GM21529 (cell line): ENCODE measurements at regions not wholly inside any gene's neighbourhood (a gene's known extent, or its start where the extent isn't known, plus 50 kb on each side); places are given as distances from the start of the nearest gene placed in this dataset.
"Not testable (repeated sequence)": the region's sequence is repeated elsewhere in the genome, so short reads cannot be mapped to it uniquely, and the experiment has no call there.

Experiments
- ATAC-seq: cut with Tn5 transposase; IDR thresholded peaks from one replicate; pipeline ENCODE4 v1.9.1; 2021; ENCODE audit not compliant: unreplicated experiment

DNA sequence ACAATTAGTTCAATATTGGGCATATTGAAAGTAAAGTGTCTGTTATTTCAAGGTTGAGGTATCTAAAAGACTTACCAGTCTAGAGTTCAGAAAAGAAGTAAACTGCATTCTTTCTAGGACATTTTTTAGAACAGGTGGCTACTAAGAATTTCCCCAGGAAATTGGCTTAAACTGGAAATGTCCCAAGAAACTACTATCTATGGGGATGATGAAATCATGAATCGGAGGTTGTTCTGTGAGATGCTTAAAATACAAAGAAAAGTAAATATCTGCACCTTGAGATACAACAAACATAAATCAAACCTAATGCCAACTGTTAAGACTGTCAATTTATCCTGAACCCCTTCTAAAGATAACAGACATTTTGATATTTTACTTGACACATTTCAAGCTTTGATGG lies 226.5 kb upstream of the NREP start:
- ATAC-seq = no peak

DNA sequence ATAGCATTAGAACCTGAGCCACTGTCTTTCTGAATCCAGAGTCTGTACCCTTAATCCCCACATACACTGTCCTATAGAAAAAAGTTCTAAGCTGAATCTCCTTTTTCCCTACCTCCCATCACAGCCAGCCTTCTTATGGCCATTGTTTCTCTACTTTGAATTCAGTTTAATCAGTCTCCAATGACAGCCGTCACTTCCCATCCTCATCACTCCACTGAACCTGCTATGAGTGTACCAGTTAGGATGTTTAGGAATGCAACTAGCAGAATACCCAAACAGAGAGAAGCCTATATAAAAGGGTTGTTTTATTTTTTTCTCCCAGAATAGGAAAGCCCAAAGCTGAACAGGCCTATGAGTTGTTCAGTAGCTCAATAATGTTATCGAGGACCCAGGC lies 220.4 kb upstream of the NREP start:
- ATAC-seq = no peak

DNA sequence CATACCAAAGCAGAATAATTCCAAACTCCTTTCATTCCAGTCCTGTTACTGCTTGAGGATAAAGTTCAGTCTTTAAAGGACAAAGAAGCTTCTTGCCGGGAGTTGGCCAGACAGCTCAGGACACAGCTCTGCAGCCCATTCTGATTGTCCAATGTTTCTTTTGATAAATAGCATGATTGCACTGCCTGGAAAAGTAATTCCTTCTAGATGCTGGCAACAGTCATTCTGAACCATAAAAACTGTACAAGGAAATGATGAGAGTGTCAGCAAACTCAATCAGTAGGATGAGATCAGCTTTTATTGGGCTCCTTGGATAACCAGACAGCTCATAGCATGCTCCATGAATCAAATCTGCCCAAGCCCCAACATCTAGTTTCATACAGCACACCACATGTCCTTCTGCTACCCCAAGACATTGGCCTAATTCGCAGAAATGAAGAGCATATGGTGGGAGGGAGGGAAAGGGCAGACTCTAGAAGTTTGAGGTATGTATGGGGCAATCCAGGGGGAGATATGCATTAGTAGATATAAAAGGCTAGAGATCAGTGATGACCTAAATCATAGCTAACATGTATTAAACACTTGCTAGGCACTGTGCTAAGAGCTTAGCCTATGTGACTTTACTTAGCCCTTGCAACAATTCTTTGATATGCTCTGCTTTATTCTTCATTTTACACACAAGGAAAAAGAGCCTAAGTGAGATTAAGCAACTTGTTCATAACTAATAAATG lies 219.9 kb upstream of the NREP start:
- ATAC-seq = no peak

DNA sequence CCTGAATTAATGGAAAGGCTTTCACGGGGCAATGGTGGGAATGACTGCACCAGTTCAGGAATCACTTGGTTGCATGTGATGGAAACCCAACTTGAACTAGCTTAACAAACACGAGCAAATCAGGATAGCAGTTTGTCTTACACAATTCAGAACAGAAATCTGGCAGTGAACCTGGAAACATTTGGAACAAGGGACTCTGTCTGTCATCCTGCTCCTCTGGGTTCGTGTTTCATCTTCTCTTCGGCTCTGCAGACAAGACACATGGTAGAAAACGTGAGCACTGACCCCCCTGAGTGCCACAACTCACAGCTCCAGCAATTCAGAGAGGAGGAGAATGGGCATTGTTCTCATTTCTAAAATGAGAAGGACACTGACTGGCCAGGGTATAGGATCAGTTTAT lies 218.1 kb upstream of the NREP start:
- no peak for ATAC-seq

DNA sequence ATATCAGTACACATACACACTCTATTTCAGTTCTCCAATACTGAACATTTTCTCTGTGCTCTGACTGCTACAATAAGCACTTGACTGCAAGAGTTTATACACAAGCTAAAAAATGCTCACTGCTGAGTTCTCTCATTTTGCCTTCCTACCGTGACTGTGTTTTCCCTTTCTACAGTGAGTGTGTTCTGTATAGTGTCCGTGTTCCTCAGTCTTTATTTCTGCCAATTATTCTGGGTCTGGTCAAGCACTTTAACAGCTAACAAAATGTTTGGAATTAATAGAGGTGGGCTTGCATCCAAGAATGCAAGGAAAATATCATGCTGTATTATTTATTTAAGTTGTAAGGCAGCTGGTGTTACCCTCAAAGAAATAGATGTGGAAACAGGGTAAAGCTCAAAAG lies 217.0 kb upstream of the NREP start:
- no peak for ATAC-seq

DNA sequence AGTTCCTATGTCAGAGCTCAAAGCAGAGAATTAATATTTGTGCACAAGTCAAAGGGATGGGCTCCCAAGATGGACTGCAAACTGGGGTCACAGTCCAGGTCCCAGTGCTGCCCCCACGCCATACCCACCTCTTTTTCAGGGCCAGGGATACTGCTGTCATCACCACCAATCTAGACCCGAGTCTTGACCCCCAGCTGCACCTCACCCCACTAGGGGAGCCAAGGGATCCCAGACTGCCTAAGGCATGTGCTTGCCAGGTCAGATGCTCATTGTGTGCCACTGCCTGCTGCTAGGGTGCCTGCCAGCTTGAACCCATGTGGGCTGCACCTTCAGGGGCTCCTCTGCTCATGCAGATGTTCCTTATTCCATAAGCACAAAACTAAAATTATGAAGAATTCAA lies 215.6 kb upstream of the NREP start:
- no peak for ATAC-seq

DNA sequence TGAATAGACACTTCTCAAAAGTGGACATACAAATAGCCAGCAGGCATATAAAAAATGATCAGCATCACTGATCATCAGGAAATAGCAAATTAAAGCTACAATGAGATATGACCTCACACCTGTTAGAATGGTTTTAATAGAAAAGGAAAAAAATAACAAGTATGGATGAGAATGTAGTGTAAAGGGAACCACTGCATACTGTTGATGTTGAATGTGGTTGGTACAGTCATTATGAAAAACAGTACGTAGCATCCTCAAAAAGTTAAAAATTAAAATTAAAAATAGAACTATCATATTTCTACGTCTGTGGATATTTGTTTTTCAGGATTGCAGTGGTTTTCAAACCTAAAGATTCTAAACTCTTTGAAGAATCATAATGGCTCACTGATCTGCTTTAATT lies 215.1 kb upstream of the NREP start:
- ATAC-seq = no peak

DNA sequence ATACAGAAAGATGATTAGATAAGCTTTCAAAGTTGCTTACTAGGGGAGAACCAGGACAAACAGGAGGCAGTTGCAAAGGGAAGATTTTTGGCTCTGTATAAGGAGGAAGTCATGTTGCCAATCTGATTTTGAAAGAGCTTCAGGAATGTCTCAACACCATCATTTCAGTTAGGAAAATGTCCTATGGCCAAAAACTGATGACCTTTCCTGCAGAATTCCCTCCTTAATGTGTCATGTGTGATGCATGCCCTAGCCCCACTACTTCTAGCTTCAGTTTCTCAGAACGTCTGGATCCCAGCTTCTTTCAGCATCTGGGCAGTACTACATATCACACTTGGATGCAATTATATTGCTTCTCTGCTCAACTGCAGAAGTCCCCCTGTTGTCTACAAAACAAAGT lies 211.5 kb upstream of the NREP start:
- ATAC-seq = no peak

DNA sequence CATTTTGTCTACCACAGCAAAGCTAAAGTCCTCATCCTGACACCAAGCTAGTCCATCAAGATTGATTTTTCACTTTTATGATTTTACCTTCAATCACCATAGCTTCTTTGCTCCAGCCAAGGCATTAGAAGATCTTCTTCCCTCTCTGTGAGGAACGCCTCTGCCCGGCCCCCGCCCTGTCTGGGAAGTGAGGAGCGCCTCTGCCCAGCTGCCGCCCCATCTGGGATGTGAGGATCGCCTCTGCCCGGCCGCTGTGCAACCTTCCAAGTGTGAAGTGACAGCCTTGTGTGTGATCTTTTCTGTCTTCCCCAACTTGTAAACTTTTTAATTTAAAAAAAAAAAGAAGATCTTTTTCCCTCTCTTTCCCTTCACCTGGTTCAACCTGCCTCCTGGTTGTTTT lies 210.5 kb upstream of the NREP start:
- ATAC-seq = no peak

DNA sequence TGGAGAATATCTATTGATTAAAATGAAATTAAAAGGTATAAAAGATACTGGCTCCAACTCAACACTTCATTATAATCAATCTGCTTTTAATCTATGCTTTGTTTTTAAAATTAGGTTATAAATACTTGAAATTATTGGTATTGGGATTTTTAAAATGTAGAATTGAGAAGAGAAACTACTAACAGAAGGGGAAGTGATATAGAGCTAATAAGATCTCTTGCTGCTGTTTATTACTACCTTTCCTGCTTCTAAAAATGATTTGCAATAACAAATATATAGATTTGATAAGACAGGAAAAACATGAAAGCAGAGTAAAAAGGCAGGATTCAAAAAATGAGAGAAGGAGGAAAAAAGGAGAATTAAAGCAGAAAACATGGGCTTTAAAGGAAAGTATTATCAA lies 209.3 kb upstream of the NREP start:
- no peak for ATAC-seq

DNA sequence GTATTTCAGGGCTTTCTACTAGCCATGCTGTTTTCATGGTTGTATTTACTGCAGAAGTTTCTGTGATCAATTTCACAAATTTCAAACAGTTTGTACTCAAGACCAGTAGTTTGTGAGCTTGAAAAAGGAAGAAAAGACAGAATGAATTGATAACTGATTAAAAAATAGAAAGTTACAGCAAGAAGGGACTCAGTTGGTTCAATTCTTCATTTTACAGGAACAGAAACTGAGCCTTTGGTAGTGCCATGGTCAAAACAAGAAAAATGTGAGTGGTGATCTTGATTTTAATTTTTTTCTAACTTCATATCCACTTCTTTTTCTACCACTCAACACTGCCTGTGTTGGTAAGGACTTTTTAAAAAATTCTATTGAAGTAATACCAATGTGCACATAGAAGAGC lies 206.6 kb upstream of the NREP start:
- ATAC-seq = no peak

DNA sequence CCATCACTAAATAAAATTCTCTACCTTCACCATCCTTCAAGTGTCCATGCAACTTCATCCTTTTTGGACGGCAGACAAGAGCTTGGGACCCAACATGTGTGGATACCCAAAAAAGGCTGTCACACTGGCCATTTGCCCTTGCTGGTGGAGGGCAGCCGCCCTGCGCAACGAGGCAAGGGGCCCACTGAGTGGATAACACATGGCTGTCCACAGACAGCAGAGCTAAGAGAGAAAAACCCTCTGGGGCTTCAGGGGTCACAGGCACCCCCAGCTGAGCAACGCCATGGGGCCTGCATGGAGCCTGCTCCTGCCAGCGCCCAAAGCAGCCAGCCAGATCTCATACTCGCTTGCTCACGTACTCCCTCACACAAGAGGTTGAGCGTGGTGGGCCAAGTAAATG lies 205.9 kb upstream of the NREP start:
- no peak for ATAC-seq

DNA sequence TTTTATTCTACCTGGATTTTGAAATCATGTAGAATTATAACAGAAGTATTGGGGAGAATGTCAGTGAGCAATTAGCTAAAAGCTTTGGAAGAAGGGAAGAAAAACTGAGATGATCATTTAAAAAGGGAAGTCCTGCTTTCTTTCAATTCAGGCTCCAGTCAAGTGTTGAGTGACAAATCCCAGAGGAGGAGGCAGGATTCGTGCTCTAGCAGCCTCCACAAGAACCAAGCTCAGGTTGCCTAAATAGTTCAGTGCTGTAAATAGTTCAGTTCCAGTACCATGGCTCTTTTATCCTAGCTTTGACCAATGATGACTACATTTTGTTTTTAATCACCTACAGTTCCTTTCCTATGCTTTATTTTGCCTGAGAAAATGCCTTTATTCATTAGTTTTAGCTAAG lies 204.9 kb upstream of the NREP start:
- no peak for ATAC-seq

DNA sequence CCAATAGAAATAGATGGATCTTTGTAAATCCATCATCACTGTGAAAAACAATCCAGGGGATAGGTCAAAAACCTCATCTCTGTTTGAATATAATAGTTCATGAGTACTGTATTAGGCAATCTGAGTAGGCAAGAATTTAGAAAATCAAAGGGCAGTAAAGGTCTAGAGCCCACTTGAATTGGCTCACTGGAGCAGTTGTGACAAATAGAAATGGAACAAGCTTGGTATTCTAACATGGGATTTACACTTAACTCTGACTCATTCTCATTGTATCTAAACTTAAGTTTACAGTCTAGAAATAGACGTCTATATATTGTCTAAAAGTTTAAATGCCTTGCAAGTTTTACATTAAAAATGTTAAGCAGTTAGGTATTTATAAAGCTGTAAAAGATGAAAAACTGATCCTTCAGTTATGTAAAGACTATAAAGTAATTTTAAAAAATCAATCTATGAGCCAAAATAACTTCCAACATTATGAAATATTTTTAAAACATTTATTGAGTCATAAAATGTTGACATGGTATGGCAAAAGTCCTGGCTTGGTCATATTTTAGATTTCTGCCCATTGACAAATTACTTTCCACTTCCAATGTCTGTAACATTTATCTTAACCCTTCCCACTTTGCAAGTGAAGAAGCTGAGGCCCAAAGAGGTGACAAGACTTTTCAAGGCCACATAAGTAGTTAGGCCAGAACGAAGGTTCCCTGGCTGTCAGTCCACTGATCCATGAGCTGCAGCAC lies 203.7 kb upstream of the NREP start:
- no peak for ATAC-seq

DNA sequence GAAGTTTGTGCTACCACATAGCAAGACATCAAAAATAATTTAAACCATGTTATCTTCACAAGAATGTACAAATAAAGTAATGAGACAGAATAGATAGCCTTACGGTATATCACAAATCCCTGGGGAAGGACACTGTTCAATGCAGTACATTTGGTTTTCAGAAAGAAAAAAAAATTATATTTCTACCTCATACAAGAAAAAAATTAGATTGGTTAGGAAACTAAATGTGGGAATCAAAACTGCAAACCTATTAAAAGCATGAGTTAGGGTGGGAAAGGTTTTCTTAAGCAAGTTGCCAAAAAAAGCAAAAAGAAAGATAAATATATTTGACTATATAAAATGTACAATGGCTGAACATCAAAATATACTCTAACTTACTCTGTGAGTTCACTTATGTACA lies 201.9 kb upstream of the NREP start:
- no peak for ATAC-seq

DNA sequence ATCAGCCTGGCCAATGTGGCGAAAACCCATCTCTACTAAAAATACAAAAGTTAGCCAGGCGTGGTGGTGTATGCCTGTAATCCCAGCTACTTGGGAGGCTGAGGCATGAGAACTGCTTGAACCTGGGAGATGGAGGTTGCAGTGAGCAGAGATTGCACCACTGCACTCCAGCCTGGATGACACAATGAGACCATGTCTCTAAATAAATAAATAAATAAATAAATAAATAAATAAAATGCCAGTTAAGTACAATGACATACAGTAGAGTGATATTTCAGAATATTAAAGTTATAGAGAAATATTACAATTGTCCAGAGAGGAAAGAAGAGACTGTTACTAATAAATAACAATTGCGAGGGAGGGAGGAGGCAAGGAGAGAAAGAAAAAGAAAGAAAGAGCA lies 199.8 kb upstream of the NREP start:
- ATAC-seq = not testable (repeated sequence)

DNA sequence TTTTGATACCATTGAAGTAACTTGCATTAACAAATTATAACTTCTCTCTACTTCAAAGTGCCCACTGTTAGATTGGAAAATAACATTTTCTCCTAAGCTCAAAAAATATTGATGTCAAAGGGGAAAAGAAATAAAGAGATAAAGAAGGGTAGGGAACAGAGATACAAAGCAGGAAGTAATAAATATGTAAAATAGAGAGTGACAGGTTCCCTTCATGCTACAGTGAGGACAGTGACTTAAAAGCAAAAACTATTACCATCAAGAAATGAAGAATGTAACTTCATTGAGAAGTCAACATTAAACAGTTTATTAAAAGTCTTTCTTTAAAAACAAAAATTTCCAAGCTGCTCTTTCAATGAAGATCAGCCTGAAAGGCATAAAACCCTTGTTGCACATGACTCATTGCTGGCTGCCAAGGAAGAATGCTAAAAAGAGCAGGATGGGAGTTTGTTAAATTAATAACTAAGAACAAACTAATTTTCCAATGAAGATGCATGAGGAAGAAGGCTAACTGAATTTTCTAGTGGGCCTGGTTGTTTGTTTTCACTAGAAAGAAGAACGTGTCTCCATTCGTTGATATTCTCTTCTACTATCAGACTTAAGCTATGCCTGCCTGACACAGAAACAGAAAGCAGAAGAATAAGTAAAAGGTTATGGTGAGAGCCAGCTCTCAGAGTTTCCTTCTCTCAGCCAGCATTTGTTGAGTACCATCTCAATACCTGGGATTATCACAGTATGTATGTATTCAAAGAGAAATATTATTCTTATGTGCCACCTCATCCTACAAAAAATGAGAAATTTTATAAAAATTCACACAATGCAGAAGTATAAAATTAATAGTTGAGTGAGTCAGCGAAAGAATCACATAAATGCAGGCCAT lies 197.8 kb upstream of the NREP start:
- peak; percentile 88 for ATAC-seq

DNA sequence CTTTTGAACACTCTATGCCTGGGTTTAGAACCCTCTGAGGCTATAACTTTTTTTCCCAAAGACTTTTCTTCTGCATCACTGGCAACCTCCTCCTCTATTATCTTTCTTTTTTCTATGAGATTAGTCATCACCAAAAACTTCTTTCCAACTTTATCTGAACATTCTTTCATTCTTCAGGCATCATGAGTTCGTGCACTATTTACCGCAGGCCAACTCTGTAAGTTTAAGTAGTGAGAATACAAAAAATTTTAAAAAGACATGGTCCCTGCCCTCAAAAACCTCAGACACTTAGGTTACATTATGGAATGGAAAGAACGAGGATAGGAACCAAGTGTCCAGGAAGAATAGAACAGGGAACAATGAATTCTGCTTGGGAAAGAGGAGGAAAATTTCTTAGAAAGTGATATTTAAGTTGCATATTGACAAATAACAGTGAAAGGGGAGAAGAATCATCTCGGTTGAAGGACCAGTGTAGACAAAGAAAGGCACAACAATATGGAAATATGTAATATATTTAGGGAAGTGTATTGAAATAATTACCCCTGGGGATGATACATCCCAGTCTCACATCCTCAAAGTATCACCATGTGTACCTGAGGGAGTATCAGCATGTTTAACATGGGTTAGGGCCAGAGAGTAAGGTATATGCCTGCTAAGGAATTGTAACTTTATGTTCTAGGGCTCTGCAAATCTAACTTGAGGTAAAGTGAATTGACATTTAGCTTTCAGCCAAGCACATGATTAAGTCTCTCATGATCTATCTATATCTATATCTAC lies 196.5 kb upstream of the NREP start:
- ATAC-seq = no peak

DNA sequence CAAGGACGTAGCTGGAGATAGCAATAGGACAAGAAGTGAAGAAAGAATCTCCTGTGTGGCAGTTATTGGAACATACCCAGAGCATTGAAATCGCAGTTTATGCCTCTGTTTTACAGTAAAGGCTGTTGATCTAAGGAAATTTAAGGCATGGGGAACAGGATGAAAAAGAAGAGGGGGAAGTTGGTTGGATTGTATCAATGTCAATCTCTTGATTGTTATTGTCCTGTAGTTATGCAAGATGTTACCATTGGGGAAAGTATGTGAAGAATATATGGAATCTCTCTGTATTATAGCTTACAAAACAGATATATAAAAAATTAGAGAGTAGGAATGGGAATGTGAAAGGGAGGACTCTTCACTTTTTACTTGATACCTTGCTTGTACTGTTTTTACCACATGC lies 195.6 kb upstream of the NREP start:
- no peak for ATAC-seq

DNA sequence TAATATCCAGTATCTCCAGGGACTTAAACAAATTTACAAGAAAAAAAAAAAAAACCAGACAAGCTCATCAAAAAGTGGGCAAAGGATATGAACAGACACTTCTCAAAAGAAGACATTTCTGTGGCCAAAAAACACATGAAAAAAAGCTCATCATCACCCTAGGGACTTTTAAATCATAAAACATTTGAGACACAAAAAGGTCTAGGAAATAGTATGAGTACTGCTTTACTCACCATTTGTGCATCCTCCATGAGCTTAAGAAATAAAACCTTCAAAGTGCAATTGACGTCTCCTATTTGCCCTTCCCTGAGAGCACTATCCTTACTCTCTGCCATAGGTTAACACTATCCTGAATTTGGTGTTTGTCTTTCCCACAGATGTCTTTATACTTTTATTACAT lies 193.7 kb upstream of the NREP start:
- no peak for ATAC-seq
